ENCODE measurements at regions not wholly inside any gene's neighbourhood (a gene's known extent, or its start where the extent isn't known, plus 50 kb on each side); places are given as distances from the start of the nearest gene placed in this dataset.

DNA sequence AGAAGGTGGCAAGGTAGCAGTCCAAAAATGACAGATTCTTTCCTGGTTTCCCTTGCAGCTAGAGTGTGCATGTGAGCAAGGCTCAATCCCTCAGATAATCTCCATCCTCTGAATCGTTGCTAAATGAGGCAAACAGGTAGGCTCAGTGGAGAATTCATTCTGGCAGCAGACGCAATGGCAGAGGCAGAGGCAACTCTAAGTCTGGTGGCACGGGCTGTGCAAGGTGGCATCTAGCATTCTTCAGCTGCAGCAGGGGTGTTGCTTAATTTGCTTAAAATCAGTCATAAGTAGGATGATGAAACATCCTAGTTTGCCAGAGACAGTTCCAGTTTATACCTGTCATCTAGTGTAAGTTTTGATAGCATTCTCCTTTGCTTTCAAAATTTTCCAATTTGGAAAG is 391.1 kb upstream of the MEX3C start:
- no peak for DNase-seq

DNA sequence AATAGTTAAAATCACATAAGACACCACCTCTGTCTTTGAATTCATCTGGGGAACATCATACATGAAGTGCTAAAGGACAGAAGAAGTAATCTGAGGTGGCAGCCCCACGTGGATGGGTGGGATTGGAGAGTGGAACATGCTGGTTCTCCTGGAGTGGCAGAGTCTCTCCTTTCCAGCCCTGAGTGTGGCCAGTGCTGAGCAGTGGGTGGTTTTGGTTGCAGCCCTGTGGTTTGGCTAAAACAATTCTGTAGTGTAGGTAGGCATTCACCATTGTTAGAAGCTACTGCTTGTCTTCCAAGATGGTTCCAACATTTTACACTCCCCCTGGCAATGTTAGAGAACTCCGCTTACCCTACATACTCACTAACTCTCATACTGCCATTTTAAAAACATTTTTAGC is 396.4 kb upstream of the MEX3C start:
- DNase-seq = no peak

DNA sequence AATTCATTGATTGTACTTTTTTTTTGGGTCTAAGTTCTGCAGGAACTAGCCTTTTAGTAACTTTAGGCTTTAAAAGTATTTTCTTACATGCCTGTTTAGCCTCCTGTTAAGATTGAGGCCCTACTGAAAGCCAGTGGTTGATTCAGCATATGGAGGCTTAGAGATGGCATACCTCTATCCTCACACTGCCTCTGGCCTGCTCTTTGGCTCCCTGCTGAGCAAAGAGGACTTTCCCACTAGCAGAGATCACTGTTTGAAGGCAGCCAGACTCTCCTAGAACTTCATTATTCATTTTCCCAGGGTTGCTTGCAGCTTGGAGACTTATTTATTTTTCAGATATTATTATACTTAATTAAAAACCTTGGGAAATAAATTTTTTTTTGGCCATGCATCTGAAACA is 405.6 kb upstream of the MEX3C start:
- DNase-seq = no peak

DNA sequence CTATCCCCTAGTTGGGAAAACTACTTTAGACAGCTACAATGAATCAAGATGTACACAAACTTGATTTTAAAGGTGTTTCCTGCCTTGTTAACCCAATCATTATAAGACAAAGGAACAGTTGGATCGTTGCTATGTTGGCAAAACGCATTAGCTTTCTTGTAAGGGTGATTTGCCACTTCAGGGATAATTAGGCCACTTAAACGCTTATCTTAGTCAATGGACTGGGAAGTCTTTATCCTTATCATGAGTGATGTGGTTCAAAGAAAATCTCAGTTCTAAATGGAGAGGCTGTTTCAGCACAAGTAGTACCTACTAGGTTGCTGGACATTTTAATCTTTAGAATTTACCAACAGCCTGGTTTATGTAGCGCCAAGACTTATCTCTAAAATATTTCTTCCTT is 406.1 kb upstream of the MEX3C start:
- no peak for DNase-seq

DNA sequence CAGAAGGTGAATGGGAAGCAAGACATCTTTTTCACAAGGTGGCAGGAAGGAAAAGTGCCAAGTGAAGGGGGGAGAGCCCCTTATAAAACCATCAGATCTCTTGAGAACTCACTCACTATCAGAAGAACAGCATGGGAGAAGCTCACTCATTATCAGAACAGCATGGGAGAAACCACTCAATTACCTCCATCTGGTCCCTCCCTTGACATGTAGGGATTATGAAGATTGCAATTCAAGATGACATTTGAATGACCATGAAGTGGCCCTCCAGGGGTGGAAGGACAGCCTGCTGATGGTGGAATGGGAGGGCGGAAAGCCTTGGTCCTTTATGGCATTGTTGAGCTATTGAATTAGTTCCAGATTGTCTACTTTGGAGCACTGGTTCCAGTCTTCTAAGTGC is 413.0 kb upstream of the MEX3C start:
- no peak for DNase-seq

DNA sequence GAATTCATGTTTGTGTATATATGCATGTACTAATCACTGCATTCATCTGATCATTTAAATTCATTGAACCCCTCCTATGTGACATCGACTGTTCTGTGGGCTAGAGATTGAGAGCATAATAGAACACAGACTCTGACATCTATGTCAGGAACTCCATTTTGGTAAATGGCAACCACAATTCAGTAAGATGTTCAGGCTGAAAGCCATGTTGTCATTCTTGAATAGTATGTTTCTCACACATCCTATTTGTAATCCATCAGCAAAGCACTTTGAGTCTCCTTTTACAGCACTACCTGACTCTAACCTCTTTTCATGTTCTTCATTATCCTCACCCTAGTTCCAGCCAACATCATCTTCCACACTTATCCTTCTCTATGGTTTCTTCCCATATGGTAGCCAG is 413.8 kb upstream of the MEX3C start:
- no peak for DNase-seq

DNA sequence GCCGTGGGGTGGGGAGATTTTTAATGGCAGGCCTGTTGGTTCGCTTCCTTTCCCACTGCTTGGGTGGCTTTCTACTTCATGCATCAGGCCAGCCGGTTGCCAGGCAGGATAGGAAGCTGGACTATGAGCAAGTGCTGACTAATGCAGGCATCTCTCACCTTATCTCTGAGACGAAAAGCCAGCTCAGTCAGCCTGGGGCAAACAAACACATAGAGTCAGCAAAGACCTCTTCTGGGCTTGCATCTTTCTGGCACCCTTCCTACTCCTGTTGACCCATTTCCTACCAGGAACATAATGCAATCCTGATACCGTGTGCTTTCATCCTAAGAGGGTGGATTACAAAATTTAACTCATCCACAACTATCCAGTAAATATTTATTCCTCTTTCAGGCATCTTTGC is 416.6 kb upstream of the MEX3C start:
- DNase-seq = no peak

DNA sequence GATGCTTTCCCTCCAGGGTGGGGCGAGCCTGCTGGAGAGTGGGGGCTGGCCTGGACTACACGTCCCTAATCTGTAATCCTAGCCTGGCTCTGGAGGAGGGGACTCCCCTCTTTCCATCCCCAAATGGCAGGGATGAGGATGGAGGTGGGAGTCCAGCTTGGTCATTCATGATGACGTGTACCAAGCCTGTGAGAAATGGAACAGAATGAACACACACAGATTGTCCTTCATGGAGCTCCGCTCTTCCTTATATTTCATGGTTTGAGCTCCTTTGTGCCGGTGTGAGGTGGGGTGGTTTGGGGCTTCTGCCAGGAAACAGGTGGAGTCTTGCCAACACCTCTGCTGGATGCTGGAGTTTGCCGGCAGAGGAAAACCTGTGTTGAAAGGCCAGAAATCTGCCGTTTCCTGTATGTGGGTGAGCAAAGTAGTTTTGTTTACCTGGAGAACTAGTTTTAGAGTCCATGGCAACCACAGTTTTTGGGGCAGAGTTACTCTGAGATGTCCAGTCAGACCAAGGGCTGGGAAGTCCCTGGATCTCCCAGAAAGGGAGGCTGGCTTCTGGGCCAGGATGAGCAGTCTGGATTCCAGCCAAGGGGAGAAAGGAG is 417.6 kb upstream of the MEX3C start:
- DNase-seq = no peak

DNA sequence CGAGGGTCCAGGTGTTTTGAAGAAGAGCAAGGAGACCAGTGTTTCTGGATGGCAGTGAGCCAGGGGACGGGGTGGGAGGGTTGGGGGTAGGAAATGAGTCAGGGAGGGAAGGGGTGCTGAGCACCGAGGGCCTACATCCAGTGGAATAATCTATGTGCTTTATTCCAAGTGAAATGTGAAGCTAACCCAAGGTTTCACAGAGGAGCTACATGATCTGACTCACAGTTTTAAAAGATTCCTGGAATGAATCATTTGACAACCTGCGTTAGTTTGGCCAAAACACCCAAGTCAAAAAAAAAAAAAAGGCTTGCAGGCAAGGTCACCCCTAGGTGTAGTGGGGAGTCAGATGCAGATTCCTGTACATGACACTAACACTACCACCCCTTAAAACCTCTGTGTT is 419.7 kb upstream of the MEX3C start:
- DNase-seq = no peak

DNA sequence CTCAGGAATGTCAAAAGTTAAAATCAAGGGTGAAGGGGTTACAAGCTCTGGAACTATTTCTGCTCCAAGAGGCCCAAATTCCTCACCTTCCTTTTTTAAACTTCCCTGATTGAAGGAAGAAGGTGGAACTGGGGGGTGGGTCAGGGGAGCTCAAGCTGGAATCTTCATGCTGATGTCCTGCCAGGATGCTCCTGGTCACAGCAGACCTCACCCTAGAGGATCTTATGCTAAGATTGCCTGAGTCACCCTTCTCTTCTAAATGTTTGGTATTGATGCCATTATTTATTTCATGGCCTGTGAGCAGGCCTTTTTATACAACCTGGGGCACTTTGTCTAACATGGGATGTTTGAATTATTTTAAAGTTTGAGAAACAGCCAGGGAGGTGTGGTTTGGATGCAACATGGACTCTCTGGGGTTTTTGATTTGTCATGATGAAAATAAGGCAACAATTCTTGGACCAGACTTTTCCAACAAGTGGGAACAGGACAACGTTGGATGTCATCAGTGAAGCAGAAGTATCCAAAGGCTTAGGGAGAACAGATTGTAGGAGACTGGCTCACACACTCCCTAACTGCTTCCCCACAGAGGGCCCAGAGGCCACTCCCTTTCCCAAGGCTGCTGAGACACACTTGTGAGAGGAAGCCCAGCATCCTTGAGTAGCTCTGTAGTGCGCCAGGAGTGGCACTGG is 420.2 kb upstream of the MEX3C start:
- DNase-seq = no peak

DNA sequence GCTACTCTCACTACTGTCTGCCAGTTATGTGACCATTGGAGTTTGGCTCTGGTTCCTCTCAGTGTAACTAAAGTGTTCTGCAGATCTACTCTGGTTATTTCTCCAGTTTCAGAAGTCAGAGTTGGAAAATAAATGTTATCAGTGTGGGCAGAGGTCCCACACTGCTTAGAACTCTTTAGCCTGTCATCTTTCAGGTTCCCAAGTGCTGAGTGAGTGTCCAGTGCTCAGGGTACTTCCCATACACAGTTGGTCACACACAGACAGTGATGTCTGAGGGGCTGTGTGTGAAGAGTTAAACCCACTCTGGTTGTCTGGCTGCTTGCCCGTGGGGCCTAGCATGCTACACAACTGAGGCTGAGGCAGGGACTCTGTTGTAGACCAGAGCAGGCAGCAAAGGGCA is 421.8 kb upstream of the MEX3C start:
- DNase-seq = no peak

DNA sequence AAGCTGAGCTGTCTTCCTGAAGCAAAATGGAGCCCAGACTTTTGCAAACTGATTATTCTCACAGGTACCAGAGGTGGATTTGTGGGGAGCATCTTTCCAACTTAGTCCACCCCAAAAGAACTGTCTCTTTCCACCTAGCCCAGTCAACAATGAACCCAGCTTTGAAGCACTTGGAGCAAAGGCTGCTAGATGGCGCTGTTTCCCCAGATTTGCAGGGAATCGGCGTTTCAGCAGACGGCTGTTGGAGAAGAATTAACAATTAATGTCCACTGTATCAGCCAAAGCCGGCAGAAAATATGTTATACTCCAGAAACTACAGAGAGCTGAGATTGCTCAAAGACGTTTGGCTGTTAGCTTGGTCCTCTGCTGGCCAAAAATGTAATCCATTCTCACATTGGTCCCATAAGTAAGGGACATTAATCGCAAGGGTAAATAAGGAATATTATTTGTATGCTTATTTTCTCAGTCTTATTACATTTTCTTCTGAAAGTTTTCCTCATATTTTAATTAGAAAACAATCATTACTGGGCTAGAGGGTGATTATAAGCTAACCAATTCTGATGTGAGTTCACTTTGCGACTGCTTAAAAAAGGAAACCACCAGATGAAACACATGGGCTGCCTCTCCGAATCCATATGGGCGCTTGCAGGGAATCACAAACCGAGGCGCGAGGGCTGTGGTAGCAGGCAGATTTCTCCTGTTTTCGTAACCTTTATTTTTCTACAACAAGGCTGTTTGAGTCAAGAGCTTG is 423.8 kb upstream of the MEX3C start:
- peak; percentile 76 for DNase-seq

DNA sequence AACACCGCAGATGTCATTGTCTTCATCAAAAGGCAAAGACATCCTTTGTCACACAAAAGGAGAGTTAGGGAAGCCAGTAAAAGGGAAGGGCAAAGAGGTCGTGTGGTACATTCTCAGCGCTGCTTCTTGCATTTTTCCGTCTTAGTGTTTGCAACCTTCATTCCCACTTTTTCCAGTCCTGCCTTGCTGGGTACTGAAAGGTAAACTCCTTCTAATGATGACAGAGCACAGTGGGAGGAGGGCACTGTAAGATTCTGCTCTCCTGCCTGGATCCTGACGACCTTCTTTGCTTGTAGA is 424.3 kb upstream of the MEX3C start:
- no peak for DNase-seq

DNA sequence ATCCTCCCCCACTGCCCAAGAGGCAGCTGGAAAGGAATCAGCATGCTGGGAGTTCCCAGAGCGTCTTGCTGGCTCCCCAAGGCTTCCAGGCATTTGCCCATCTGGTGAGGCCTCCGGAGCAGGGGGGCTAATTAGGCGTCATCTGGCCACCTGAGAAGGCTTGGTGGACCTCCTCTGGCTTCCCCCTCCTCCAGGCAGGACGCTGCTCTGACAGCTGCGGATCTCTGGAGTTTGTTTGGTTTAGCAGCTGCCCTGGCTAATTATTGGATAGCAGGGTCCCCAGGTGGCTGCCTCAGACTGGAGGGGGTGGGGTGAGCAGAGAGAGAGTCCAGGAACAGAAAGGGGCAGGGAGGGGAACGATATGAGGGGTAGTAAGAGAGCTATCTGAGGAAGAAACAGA is 425.2 kb upstream of the MEX3C start:
- DNase-seq = no peak

DNA sequence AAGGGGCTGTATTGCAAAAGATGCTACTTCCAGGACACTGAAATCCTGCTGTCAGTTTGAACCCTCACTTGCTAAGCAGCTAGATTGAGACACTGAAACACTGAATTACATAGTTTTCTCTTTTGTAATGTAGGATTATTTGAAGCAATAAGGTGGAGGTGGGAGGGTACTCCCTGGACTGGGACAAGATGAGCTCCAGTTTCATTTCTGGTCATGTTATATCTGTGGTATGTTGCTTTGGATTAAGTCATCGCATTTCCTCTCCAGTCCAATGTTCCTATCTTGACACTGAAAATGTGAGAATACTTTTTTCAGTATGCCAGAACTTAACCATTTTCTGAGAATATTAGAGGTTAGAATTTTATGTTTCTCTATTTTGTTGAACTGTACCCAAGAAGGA is 426.2 kb upstream of the MEX3C start:
- no peak for DNase-seq

DNA sequence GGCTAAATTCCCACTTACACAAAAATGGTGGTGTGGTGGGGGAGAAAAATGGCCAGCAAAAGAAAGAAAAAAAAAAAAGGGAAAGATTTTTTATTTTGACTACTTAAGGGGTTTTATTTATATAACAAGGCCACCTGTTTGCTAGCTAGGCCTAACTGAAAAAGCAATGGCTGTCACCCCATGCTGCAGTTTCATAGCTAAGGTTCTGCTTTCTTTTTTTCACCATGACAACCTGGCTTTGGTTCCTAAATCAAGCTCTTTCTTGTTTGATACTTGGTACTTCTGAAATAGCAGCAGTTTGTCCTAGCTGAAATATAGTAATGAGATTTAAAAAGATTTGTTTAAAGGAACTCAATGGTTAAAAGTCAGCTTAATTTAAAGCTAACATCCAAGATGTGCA is 433.2 kb upstream of the MEX3C start:
- no peak for DNase-seq

DNA sequence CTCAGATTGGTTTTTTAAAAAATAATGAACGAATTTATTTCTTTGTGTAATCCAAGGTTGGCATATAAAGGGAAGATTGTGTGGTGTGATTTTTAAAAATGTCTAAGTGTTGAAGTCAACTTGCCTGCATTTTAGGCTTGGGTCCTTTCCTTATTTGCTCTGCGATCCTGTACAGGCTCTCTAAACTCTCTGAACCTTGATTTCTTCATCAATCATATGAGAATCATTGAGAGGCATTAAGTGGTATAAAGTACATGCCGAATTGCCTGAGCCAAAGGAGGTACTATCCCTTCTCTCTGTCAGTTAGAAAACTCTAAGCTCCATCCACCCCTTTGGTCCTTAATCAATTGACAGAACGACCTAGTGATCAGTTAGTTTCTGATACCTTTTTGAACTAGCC is 440.4 kb upstream of the MEX3C start:
- DNase-seq = no peak

DNA sequence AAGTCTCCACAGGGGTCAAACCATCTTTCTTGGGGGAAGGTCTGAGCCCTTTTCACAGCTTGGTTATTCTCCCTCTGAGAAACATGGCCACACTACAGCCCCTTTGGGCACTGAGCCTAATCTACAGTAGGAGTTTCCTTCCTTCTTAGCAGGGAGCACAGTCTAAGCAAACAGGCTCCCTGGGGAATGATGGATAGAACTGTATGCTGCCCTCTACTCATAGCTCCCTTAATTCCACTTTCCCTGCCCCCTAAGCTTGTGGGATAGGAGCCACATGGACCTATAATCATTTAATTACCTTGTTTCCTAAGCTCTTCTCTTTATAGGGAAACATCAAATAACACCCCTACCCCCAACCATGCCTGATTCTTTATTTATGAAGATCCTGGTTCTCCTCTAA is 442.1 kb upstream of the MEX3C start:
- DNase-seq = no peak

DNA sequence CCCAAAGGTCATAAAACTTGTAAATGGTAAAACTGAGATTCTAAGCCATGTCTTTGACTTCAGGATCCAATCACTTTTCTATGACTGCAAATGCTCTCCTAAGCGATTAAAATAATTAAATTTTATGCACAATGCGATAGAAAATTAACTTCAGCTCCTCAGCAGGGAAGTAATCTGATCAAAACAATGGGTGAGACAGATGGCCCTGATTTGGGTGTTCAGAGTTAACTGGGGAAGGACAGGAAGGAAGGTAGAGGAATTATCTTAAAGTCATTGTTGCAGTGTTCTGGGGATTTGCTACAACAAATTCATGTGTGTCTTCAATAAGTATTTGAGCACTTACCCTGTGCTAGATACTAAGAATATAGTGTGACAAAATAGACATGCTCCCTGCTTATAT is 446.0 kb upstream of the MEX3C start:
- no peak for DNase-seq

DNA sequence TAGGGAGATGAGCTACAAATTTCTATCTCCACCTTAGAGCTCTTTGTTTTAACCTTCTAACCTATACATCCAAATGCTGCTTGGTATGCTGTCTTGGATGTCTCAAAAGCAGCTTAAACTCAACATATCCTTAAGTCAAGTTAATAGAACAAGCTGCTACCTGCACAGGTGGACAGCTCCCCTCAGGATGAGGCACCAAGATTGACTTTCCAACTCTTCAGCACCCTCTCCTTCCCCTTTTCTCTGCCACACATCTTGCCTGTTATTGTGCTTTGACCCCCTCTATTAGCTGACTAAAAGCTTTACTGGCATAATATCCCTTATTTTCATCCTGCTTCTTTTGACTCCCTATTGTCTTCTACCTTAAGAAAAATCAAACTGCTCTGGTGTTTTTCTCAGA is 448.1 kb upstream of the MEX3C start:
- no peak for DNase-seq

DNA sequence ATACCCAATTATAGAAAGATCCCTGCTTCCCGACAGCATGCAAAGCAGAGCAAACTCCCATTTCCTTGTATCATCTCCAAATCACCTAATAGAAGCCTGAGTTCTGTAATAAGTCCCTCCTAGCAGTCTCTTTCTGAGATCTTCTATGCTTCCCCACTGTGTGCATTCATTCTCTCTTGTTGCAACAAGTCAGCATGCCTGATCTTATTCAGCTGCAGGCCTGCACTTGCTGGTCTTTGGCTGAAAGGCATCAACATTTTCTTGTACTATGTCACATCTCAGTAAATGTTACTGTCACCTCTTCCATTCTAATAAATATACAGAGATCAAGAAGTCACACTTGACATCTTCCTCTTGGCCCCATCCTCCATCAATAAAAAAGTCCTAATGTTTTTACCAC is 449.9 kb upstream of the MEX3C start:
- DNase-seq = no peak

DNA sequence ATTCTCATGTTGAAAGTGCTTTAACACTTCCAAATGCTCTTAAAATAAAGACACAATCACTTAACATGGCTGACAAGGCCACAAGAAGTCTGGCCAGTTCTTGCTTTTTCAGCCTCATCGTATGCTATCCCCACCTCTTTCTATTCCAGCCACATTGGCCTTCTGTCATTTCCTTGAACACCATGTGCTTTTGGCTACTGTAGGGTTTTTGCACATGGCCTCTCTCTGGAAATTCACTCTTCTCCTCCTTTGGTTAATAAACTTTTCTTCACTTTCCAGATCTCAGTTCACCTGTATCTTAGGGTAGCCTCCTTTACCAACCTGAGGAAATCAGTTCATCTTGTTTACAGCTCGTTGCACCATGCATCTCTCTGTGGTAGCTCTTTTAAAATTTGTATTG is 450.5 kb upstream of the MEX3C start:
- DNase-seq = no peak

DNA sequence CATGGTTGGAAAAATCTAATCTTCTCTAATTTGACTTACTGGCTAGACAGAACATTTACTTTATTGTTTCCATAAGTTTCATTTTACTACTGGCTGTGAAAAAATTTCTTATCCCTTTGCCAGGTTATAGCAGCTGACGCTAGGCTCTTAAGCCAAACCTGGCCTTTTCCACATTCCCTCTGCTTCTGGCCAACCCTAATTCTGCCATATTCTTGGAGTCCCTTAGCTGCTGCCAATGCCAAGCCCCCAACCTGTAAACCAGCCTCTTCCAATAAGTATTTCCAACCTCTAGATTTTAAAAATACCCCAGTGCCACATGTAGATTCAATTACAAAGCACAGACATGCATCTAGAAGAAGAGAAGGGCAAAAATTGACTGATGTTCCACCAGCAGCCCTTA is 452.3 kb upstream of the MEX3C start:
- no peak for DNase-seq

DNA sequence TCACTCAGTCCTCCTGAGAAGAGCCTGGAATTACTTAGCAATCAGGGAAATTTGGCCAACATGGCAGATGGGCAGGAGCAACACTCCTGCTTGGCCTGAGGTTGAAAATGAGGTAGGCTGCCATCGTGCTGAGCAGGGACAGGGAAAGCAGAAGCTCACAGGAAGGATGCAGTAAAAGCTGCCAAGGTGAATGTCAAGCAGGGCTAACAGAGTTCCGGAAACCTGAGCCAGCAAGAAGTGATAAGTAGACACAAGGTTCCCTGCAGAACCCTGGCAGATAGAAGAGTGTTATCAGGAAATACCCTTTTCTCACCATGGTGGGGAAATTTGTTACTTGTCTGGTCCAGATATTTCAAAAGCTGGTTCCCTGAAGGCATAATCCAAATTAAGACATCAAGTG is 454.3 kb upstream of the MEX3C start:
- DNase-seq = no peak
